ENCODE measurements at regions not wholly inside any gene's neighbourhood (a gene's known extent, or its start where the extent isn't known, plus 50 kb on each side); places are given as distances from the start of the nearest gene placed in this dataset.
"Not testable (repeated sequence)": the region's sequence is repeated elsewhere in the genome, so short reads cannot be mapped to it uniquely, and the experiment has no call there.

- not testable (repeated sequence) for DNase-seq (ENCODE audit: low spot score)
Observed at GRCh38 chr4:183044924-183045640, 54.0 kb upstream of the WWC2 start.

GRCh38 chr4:183038436-183038835 is 60.6 kb upstream of the WWC2 start:
- DNase-seq (ENCODE audit: low spot score), result no peak

- no peak for DNase-seq (ENCODE audit: low spot score)
Observed at GRCh38 chr4:183035726-183036415, 63.2 kb upstream of the WWC2 start.

GRCh38 chr4:183035256-183035655 is 63.8 kb upstream of the WWC2 start:
- DNase-seq (ENCODE audit: low spot score), result no peak

GRCh38 chr4:183030823-183031222 is 68.2 kb upstream of the WWC2 start:
- DNase-seq (ENCODE audit: low spot score), result no peak

DNA sequence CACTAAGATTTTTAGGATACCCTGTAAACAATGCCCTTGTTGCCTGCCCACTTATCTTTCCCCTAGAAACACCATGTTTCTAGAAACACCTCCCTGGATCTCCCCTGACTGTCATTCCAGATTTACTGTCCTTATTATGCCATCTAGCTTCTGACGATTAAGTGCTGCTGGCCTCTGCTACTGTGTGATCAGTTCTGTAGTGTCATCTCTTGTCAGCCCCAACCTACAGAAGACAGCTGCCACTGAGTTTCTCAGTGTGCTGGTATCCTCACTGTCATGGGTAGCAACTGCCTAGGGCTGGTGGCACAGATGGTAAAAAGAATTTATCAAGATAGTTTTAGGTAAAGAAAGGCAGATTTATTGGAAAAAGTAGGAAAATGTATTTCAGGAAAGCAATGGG is 68.7 kb upstream of the WWC2 start:
- no peak for DNase-seq (ENCODE audit: low spot score)

- DNase-seq (ENCODE audit: low spot score), result no peak
Observed at GRCh38 chr4:183029365-183029764, 69.7 kb upstream of the WWC2 start.

DNA sequence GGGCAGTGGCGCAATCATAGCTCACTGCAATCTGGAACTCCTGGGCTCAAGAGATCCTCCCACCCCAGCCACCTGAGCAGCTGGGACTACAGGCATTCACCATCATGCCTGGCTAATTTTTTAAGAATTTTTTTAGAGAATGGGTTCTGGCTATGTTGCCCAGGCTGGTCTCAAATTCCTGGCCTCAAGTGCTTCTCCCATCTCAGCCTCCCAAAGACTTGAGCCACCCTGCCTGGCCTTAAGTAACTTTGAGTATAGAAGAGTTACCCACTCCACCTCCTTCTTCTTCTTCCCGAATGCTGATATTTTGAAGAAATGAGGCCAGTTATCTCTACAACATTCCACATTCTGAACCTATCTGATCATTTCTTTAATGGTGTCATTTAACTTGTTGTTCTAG is 72.4 kb upstream of the WWC2 start:
- no peak for DNase-seq (ENCODE audit: low spot score)

DNA sequence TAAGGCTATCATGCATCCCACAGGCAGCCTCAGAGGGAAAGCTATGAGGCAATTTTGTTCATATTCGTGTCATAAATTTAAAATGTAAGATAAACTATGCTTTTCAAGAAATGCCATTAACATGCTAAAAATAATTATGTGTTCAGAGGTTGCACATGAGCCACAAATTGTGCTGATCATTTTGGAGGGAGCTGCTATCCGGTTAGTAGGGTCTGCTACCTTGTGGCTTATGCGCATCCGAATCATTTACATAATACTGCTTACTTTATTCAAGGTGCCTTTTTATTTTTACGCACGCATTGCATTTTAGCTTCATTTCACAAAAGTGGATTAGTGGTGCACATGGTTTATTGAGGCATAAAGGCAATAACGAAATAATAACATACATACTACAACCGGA is 76.4 kb upstream of the WWC2 start:
- no peak for DNase-seq (ENCODE audit: low spot score)

GRCh38 chr4:183017962-183018361 is 81.1 kb upstream of the WWC2 start:
- no peak for DNase-seq (ENCODE audit: low spot score)

- DNase-seq (ENCODE audit: low spot score), result no peak
Observed at GRCh38 chr4:183014361-183015084, 84.5 kb upstream of the WWC2 start.

- no peak for DNase-seq (ENCODE audit: low spot score)
Observed at GRCh38 chr4:183013730-183014002, 85.4 kb upstream of the WWC2 start.

- DNase-seq (ENCODE audit: low spot score), result no peak
Observed at GRCh38 chr4:183012879-183013729, 86.0 kb upstream of the WWC2 start.

DNA sequence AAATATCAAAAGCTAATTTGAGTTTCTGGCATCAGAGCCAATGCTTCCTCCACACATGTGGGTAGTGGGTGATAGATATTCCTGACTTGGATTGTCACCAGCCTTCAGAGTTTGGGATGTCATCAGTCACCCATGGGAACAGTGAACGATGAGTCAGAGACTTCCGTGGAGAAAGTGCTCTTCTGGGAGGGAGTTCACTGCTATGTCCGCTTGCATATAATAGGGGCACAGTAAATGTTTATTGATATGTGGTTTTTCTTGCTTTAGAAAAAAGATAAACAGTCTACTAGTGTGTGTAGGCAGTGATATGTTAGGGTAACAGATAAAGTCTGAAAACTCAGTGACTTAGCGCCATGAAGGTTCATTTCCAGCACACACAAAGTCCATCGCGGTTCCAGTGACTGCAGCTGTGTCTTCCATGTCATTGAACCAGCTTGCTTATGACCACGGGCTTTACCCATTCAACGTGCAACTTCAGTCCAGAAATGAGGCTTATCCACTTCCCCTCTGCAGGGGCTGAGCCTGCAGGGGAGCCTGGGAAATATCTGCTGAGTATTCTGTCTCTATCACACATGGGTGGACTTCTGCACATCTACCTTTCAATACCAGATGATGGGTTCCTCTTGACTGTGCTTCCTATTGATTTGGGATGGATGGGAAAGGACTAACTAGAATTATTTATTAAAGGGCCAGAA is 87.7 kb upstream of the WWC2 start:
- no peak for DNase-seq (ENCODE audit: low spot score)

DNA sequence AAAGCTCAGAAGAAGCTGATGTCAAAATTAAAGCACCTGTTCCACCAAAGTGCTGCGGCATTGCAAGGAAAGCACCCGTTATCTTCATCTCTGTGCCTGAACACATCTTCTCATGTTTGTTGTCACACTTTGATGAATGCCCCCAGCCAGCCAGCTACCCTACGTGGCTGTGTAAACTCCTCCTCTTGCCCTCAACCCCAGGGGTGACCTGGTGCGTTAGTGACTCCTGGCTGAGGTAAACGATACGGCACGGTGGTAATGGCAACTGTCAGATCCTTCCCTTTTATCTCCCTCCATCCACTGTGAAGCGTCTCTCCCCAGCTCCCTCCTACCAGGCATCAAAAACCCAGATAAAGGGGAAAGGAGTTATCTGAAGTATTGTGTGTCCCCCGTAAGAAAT is 90.6 kb upstream of the WWC2 start:
- no peak for DNase-seq (ENCODE audit: low spot score)

DNA sequence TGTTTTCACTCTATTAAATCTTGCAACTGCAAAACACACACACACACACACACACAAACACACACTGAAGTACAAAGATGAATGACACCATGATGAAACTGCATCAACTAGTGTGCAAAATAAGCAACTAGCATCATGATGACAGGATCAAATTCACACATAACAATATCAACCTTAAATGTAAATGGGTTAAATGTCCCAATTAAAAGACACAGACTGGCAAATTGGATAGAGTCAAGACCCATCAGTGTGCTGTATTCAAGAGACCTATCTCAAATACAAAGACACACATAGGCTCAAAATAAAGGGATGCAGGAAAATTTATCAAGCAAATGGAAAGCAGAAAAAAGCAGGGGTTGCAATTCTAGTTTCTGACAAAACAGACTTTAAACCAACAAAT is 87.2 kb upstream of the DCTD start:
- DNase-seq (ENCODE audit: low spot score), result not testable (repeated sequence)

DNA sequence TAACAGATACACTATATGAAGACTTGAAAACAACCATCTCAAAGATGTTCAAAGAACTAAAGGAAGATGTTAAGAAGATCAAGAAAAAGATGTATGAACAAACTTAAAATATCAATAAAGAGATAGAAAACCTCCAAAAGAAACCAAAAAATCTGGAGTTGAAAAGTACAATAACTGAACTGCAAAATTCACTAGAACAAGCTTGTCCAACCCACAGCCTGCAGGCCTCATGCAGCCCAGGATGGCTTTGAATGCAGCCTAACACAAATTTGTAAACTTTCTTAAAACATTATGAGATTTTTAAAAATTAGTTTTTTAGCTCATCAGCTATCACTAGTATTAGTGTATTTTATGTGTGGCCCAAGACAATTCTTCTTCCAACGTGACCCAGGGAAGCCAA is 77.0 kb upstream of the DCTD start:
- DNase-seq (ENCODE audit: low spot score), result no peak

- peak; percentile 74 for DNase-seq (ENCODE audit: low spot score)
Observed at GRCh38 chr4:182978152-182978827, 61.1 kb upstream of the DCTD start.

- DNase-seq (ENCODE audit: low spot score), result peak; percentile 7
Observed at GRCh38 chr4:182975806-182976205, 58.6 kb upstream of the DCTD start.

DNA sequence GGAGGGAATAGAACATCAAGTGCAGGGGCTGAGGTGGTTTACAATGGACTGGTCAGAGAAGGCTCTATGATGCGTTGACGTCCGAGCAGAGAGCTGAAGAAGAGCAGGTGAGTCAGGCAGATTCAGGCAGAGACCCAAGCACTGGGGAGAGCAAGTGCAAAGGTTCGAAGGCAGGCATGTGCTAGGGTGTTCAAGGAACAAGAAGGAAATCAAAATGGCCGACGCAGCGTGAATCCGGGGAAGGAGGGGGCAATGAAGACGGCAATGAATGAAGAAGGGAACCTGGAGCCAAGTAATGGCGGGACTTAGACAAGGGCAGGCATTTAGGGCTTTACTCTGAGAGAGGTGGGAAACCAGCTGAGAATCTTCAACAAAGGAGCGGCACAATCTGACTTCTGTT is 56.8 kb upstream of the DCTD start:
- no peak for DNase-seq (ENCODE audit: low spot score)

DNA sequence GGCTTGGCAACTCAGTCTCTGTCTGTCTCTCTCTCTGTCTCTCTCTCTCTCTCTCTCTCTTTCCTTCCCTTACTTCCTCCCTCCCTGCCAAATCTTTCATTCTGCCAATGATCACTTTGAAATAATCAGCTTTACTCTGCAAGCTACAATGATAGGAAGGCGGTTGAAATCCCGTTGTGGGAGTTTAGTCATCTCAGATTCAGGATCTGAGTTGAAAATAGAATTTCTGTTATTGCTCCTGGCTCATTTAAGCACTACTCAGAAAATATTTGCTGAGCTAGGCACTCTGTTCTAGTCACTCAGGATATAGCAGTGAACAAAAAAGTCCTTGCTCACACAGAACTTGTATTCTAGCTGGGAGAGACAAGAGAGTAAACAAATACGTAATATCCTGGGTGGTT is 56.3 kb upstream of the DCTD start:
- DNase-seq (ENCODE audit: low spot score), result no peak

All from NAMALWA (cell line).